ELR (cell line): ENCODE measurements at regions not wholly inside any gene's neighbourhood (a gene's known extent, or its start where the extent isn't known, plus 50 kb on each side); places are given as distances from the start of the nearest gene placed in this dataset.
"Not testable (repeated sequence)": the region's sequence is repeated elsewhere in the genome, so short reads cannot be mapped to it uniquely, and the experiment has no call there.

Experiments
- DNase-seq: peaks from one replicate; pipeline ENCODE4 v3.0.0-alpha.2; 2015; ENCODE audit warnings: low read depth

- DNase-seq: not testable (repeated sequence)
Observed at GRCh38 chr2:101645886-101646285, 51.6 kb upstream of the MAP4K4 start.

GRCh38 chr2:101644842-101645383 is 52.6 kb upstream of the MAP4K4 start:
- no peak for DNase-seq

- DNase-seq: no peak
Observed at GRCh38 chr2:101643004-101643524, 54.4 kb upstream of the MAP4K4 start.

DNA sequence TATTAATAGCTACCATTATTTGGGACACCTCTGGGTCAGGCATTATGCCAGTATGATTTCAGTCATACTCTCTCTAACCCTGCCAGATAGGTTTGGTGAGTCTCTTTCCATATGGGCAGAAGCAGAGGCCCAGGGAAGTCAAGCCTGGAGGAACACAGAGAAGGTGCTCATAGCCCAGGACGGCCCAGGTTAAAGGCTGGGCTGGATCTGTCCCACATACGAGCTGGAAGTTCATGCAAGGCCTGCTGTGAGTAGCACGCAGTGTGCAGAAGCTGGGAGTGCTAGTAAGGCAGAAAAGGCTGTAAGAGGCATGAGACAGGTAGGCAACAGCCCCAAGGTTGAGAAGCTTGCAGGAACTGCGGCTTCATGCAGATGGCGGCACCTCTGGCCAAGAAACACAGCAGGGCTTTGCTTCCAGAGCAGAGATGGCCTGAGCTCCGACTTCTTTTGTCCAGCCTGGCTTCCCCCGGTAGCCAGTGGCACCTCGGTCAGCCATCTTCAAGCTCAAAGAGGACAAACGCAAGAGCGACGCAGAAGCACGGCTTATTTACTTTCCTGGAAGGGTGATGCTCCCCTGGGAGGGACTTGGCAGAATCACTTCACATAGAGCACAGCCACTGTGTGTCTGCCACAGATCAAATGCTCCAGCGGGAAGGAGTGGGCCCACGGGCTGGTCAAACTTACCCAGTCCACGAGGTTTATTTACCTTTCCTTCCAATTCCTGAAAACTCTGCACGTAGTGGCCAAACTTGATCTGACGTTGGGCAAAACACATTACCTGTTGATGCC is 58.5 kb upstream of the MAP4K4 start:
- no peak for DNase-seq

GRCh38 chr2:101638181-101638711 is 59.3 kb upstream of the MAP4K4 start:
- DNase-seq: no peak

DNA sequence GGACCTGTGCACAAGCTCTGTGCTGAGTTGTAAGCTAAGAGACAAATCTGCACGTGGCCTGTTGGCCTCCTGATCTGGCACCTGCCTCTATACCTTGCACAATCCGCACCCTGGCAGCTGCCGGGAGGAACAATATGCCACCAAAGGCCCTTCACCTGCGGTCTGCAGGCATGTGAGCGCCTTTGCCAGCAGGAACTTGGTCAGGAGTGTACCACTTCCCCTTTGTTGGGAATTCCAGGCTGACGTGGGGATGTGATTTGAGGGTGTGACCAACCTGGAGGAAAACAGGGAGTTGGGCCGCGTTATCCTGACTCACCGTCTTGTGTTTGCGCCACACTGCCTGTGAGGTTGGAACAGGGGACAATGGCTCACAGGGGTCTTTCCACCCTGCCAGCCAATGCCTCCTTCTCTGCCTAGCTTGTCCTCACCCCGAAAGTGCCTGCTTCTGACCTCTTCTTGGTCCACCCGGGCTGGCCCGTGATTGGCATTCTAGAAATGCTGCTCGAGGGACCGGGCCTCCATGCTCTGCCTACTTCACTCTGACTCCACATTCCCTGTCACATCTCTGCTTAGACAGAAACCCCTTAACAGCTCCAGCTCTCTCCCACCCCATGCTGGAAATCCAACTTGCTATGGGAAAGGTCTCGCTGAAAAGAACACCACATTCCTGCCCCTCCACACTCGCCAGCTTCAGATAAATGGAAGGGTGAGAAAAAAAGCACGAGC is 67.1 kb upstream of the MAP4K4 start:
- DNase-seq: no peak

GRCh38 chr2:101628030-101628392 is 69.5 kb upstream of the MAP4K4 start:
- DNase-seq: no peak

GRCh38 chr2:101627285-101628029 is 70.0 kb upstream of the MAP4K4 start:
- no peak for DNase-seq

DNA sequence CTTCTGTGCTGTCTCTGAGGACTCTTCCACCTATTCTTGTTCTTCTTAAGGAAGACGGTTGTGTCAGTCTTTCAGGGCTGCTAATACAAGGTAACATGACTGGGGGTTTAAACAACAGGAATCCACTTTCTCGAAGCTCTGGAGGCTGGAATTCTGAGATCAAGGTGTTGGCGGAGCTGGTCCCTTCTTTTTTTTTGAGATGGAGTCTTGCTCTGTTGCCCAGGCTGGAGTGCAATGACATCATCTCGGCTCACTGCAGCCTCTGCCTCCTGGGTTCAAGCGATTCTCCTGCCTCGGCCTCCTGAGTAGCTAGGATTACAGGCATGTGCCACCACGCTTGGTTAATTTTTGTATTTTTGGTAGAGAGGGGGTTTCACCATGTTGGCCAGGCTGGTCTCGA is 71.7 kb upstream of the MAP4K4 start:
- not testable (repeated sequence) for DNase-seq

- DNase-seq: no peak
Observed at GRCh38 chr2:101625387-101625786, 72.1 kb upstream of the MAP4K4 start.

- DNase-seq: no peak
Observed at GRCh38 chr2:101624706-101625332, 72.7 kb upstream of the MAP4K4 start.

GRCh38 chr2:101623031-101623521 is 74.4 kb upstream of the MAP4K4 start:
- DNase-seq: no peak

DNA sequence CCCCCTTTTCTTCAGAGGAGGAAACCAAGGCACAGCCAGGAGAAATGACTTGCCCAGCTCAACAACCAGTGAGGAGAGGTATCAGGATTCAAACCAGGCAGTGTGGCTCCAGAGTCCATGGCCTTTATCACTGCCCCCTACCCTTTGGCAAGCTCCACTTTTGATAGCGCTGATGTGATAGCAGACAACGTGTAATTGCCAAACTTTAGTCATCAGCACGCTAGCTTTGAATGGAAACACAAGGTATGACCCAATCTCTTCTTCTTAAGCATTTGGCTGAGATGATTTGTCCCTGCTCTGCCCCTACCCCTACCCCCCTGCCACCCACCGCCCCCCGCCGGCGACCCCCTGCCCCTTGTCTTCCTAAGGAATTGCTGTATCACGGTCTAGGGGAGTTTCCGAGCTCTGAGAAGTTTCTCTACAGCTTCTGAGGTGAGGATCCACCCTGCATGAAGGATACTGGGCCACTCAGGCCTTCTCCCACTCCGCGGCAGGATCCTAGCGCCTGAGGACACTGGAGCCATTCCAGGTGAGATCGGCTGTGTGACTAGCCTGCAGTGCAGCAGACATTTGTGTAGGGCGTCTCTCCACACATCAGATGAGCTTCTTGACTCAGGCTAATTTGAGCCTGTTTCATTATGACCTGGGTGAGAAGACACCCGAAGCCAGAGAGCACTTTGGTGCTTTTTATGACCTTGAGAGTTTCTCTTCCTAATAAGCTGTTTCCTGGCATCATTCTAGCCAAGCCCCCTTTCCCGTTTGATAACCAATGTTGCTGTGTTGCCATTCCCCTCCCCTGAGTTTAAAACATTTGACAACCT is 75.1 kb upstream of the MAP4K4 start:
- no peak for DNase-seq

DNA sequence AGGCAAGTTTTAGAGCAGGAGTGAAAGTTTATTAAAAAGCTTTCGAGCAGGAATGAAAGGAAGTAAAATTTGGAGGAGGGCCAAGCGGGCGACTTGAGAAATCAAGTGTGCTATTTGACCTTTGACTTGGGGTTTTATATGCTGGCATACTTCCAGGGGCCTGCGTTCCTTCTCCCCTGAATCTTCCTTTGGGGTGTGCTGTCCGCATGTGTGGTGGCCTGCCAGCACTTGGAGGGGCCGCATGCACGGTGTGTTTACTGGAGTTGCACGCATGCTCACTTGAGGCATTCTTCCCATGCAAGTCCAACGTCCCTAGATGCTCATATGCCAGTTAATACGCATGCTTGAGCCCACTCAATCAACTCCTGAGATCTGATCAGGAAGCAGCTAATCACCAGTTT is 78.3 kb upstream of the MAP4K4 start:
- DNase-seq: no peak

- no peak for DNase-seq
Observed at GRCh38 chr2:101617796-101618195, 79.7 kb upstream of the MAP4K4 start.

DNA sequence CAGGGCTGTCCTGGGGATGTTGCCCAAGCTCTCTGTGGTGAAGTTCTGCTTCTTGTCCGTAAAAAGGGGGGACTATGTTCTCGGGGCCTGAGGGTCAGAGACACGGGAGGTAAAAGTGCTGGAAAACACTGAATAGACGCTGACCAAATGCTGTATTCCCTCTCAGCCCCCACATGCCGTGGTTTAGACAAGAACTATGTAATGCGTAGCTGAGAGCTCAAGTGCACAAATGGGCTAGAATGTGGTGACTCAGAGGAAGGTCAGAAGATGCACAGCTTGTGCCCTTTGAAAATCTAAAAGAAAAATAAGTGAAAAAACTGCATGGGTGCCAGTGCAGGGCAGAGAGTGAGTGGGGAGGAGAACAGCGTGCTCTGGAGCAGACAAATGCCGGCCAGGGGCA is 80.3 kb upstream of the MAP4K4 start:
- DNase-seq: peak; percentile 84

DNA sequence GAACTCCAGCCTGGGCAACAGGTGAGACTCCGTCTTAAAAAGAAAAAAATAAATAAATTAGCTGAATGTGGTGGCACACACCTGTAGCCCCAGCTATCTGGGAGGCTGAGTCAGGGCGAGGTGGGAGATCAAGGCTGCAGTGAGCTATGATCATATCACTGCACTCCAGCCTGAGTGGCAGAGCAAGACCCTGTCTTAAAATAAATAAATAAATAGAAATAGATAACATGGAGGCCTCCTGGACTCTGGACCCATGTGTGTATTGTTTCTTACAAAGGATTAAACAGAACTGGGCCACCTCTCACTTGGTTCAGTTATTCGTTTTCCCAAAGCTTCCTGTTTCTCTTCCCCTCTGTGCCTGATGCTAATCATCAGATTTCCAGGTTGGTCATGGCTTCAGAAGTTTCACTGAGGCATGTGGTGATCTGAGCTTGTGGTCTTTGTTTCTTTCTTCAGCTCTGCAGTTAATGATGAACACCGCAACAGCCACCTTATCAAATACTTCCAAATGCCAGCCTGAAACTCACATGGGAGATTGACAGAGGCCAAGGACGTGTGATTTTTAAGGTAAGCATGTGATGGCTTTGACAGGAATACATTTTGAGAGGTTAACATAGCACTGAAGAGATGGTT is 83.3 kb upstream of the MAP4K4 start:
- DNase-seq: no peak

DNA sequence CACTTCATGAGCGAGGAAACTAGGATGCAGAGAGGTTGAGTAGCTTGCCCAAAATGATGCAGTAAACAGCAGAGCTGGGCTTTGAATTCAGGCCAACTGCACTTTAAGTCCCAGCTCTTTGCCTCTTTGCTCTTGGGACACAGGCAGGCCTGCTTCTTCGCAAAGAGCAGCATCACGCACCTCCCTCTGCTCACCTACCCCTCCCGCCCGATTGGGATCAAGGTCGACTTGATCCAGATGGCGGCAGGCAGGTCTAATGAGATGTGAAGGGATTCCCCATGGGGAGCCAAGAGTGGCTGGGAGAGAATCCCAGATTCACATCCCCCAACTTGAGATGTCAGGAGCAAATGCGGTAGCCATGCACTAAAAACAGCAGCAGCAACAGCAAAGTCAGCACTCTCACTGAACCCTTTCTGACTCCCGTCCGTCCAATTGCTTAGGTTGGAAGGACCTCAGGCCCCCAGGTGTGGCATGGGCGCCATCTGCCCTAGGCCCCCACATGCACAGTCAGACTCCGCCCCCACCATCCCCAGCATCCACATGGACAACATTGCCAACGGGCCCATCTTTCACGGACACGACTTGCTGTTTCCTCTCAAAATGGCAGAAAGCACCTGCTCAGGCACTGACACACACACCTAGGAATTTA is 84.3 kb upstream of the MAP4K4 start:
- DNase-seq: no peak

- no peak for DNase-seq
Observed at GRCh38 chr2:101612019-101612418, 85.5 kb upstream of the MAP4K4 start.
